ENCODE measurements at regions not wholly inside any gene's neighbourhood (a gene's known extent, or its start where the extent isn't known, plus 50 kb on each side); places are given as distances from the start of the nearest gene placed in this dataset.

GRCh38 chr4:26213317-26213716, 107.5 kb upstream of the RBPJ start:
- no peak for DNase-seq
- intact Hi-C loops (cut with DNase I) = no loop called here

GRCh38 chr4:26214994-26215393, 105.8 kb upstream of the RBPJ start:
- no peak for DNase-seq
- intact Hi-C loops (cut with DNase I) = no loop called here

GRCh38 chr4:26215725-26216124, 105.1 kb upstream of the RBPJ start:
- intact Hi-C loops (cut with DNase I) = no loop called here

GRCh38 chr4:26217481-26217880, 103.3 kb upstream of the RBPJ start:
- intact Hi-C loops (cut with DNase I) = no loop called here
- peak in 3 of 42 donors; percentile 7 to 13 (median 12) for DNase-seq

More at GRCh38 chr4:26215725-26216124, 105.1 kb upstream of the RBPJ start:
- no peak for DNase-seq

- DNase-seq = peak in 38 of 42 donors; percentile 16 to 74 (median 38)
- intact Hi-C loops (cut with DNase I) = no loop called here
Observed at GRCh38 chr4:26217961-26218676, 102.7 kb upstream of the RBPJ start.

- intact Hi-C loops (cut with DNase I) = no loop called here
- DNase-seq = peak in 11 of 42 donors; percentile 11 to 61 (median 26)
Observed at GRCh38 chr4:26218677-26219605, 101.9 kb upstream of the RBPJ start.

GRCh38 chr4:26220696-26221095, 100.1 kb upstream of the RBPJ start:
- intact Hi-C loops (cut with DNase I) = no loop called here
- no peak for DNase-seq

GRCh38 chr4:26223155-26223554, 97.7 kb upstream of the RBPJ start:
- no peak for DNase-seq
- intact Hi-C loops (cut with DNase I) = no loop called here

GRCh38 chr4:26226629-26227376, 94.0 kb upstream of the RBPJ start:
- no peak for DNase-seq
- intact Hi-C loops (cut with DNase I) = no loop called here

- intact Hi-C loops (cut with DNase I) = no loop called here
- peak in 1 of 42 donors; percentile 16 for DNase-seq
Observed at GRCh38 chr4:26227601-26228229, 93.1 kb upstream of the RBPJ start.

GRCh38 chr4:26228883-26229282, 91.9 kb upstream of the RBPJ start:
- intact Hi-C loops (cut with DNase I) = no loop called here
- no peak for DNase-seq

GRCh38 chr4:26229974-26230373, 90.8 kb upstream of the RBPJ start:
- intact Hi-C loops (cut with DNase I) = loop anchor here (10.0 kb wide), 1 partner anchor 85 kb away; no protein-coding TSS in a partner anchor
- no peak for DNase-seq

- DNase-seq = no peak
- intact Hi-C loops (cut with DNase I) = loop anchor here (10.0 kb wide), 1 partner anchor 81 kb away; no protein-coding TSS in a partner anchor
Observed at GRCh38 chr4:26233350-26233749, 87.5 kb upstream of the RBPJ start.

GRCh38 chr4:26235500-26235899, 85.3 kb upstream of the RBPJ start:
- intact Hi-C loops (cut with DNase I) = loop anchor here (5.0 to 10.0 kb wide), 2 partner anchors 79 to 153 kb away; no protein-coding TSS in a partner anchor
- DNase-seq = peak in 38 of 42 donors; percentile 15 to 80 (median 50)

GRCh38 chr4:26237916-26238315, 82.9 kb upstream of the RBPJ start:
- DNase-seq = no peak
- intact Hi-C loops (cut with DNase I) = loop anchor here (5.0 to 10.0 kb wide), 2 partner anchors 77 to 156 kb away; no protein-coding TSS in a partner anchor

- intact Hi-C loops (cut with DNase I) = loop anchor here (5.0 to 10.0 kb wide), 2 partner anchors 76 to 156 kb away; no protein-coding TSS in a partner anchor
Observed at GRCh38 chr4:26238426-26238777, 82.4 kb upstream of the RBPJ start.

GRCh38 chr4:26238778-26239679, 81.8 kb upstream of the RBPJ start:
- intact Hi-C loops (cut with DNase I) = loop anchor here (5.0 to 10.0 kb wide), 2 partner anchors 76 to 157 kb away; no protein-coding TSS in a partner anchor
- DNase-seq = peak in 29 of 42 donors; percentile 12 to 73 (median 37)

More at GRCh38 chr4:26238426-26238777, 82.4 kb upstream of the RBPJ start:
- DNase-seq = peak in 1 of 42 donors; percentile 21
